Thoracic aorta (tissue), 2 donors: ENCODE measurements at regions not wholly inside any gene's neighbourhood (a gene's known extent, or its start where the extent isn't known, plus 50 kb on each side); places are given as distances from the start of the nearest gene placed in this dataset.
"Not testable (repeated sequence)": the region's sequence is repeated elsewhere in the genome, so short reads cannot be mapped to it uniquely, and the experiment has no call there.

ENCODE experiments used
- ATAC-seq: fragments of 150-250 bp; one replicate; pipeline ENCODE4 v1.8.0; 2017; ENCODE audit warnings: low read depth; ENCODE audit not compliant: insufficient number of reproducible peaks, low FRiP score
- DNase-seq: peaks from one replicate; pipeline ENCODE4 v3.0.0-alpha.2; 2020; ENCODE audit warnings: low spot score
- H3K27ac ChIP-seq, 2 donors: fragments of 200-600 bp; sonication (generic); 1 replicate in 1 of 2; 2 replicates in 1 of 2; pipeline ENCODE4 v1.5.1; 2016; ENCODE audit warnings: mild to moderate bottlenecking in 2 of 2, moderate library complexity in 2 of 2
- H3K27me3 ChIP-seq: fragments of 200-600 bp; sonication (generic); replicated peaks from 2 replicates; pipeline ENCODE4 v1.6.0; 2016; ENCODE audit warnings: mild to moderate bottlenecking; ENCODE audit not compliant: insufficient read depth
- H3K36me3 ChIP-seq: fragments of 200-600 bp; sonication (generic); one replicate; pipeline ENCODE4 v1.5.1; 2016
- H3K4me1 ChIP-seq, 2 donors: fragments of 200-600 bp; sonication (generic); 1 replicate in 1 of 2; 2 replicates in 1 of 2; pipeline versions ENCODE4 v1.5.1 to v1.6.0; 2016; ENCODE audit warnings: low read depth in 2 of 2, mild to moderate bottlenecking in 1 of 2; ENCODE audit not compliant: control insufficient read depth in 1 of 2
- H3K4me3 ChIP-seq: fragments of 200-600 bp; sonication (generic); 2 replicates; pipeline ENCODE4 v1.5.1; 2016; ENCODE audit warnings: mild to moderate bottlenecking
- H3K9me3 ChIP-seq: fragments of 200-600 bp; sonication (generic); 2 replicates; pipeline ENCODE4 v1.5.1; 2016
- TF ChIP-seq, protein P1 (sequence below): fragments of 200-600 bp; sonication (generic); IDR thresholded peaks from one replicate; pipeline ENCODE4 v1.5.1; 2019; ENCODE audit warnings: antibody characterized with exemption

DNA sequence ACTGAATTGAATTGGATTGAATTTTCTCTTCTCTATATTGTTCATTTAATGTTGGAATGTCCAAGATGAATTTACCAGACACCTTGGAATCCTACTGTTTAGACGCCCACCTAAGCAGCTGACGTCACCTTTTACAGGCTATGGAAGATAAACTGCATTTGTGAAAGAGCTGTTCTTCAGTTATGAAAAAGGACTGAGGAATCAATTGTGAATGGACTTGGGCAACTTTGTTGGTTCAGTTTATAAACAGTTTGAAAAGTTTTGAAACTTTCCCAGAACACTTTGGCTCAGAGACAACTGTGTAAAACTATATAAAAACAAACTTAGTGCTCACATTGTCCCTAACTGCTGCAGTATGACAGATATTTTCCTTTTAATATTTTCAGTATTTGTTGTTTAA lies 590.8 kb upstream of the SPRY2 start:
- no peak overlapping the region for H3K4me3 ChIP-seq
- no peaks in the 10 kb centered on the region for H3K36me3 ChIP-seq
- ATAC-seq (no peak), DNase-seq (no peak)
- TF ChIP-seq, protein P1, sequence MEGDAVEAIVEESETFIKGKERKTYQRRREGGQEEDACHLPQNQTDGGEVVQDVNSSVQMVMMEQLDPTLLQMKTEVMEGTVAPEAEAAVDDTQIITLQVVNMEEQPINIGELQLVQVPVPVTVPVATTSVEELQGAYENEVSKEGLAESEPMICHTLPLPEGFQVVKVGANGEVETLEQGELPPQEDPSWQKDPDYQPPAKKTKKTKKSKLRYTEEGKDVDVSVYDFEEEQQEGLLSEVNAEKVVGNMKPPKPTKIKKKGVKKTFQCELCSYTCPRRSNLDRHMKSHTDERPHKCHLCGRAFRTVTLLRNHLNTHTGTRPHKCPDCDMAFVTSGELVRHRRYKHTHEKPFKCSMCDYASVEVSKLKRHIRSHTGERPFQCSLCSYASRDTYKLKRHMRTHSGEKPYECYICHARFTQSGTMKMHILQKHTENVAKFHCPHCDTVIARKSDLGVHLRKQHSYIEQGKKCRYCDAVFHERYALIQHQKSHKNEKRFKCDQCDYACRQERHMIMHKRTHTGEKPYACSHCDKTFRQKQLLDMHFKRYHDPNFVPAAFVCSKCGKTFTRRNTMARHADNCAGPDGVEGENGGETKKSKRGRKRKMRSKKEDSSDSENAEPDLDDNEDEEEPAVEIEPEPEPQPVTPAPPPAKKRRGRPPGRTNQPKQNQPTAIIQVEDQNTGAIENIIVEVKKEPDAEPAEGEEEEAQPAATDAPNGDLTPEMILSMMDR: no peak
- no peaks in the 10 kb centered on the region for H3K9me3 ChIP-seq
- no peaks in the 10 kb centered on the region for H3K27me3 ChIP-seq
- no peaks in the 10 kb centered on the region for H3K4me1 ChIP-seq
- no peak overlapping the region for H3K27ac ChIP-seq

DNA sequence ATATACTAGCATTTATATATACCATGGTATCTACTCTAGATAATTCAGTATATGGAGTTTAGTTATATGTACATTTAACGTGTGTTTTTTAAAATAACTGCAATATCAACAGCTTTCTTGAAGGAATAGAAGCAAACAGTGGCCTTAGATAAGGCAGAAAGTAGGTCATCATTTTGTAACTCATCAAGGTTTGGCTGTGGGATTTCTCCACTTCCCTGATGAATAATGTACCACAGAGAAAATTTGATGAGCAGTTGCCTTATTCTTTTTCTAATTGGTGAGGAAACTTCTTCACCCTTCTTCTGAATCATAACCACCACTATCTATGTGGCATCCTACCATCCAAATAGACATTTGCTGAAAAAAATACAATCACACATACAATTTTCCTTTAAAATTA lies 590.2 kb upstream of the SPRY2 start:
- Histone ChIP-seq H3K9me3 (no peaks in the 10 kb centered on the region), H3K27me3 (no peaks in the 10 kb centered on the region), H3K27ac (no peak overlapping the region), H3K4me1 (no peaks in the 10 kb centered on the region), H3K4me3 (no peak overlapping the region), H3K36me3 (no peaks in the 10 kb centered on the region)
- ATAC-seq: no peak
- DNase-seq: no peak
- TF ChIP-seq, protein P1: no peak

DNA sequence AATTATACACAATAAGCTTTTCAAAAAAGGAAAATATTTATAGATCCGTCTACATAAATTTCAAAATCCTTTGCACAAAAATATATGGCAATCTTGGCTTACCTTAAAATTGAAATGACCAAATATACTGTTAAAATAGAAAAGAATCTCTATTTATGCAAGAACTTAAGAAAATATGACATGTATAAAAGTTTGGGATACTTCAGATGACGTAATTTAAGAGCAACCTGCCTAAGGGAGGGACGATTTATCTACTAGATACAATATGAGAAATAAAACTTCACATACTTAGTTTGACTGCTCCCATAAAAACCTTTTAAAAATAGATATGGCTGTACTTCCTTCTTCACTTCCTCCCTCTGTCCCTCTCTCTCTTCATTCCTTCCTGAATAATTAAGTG lies 587.3 kb upstream of the SPRY2 start:
- H3K27me3 ChIP-seq: no peaks in the 10 kb centered on the region
- H3K9me3 ChIP-seq: no peaks in the 10 kb centered on the region
- no peaks in the 10 kb centered on the region for H3K4me1 ChIP-seq
- no peak overlapping the region for H3K4me3 ChIP-seq
- DNase-seq (no peak), ATAC-seq (no peak)
- H3K27ac ChIP-seq: no peak overlapping the region
- H3K36me3 ChIP-seq: no peaks in the 10 kb centered on the region
- TF ChIP-seq, protein P1: no peak

DNA sequence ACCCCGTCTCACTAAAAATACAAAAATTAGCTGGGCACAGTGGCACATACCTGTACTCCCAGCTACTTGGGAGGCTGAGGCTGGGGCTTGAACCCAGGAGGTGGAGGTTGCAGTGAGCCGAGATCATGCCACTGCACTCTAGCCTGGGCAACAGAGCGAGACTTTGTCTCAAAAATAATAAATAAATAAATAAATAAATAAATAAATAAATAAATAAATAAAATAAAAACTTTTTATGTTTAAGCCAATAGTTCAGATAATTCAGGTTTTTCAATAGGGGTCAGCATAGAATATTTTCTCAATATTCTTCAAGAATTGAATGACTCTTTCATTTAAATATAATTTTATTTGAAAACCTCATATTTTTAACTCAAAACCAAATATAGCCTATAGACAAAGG lies 585.1 kb upstream of the SPRY2 start:
- ATAC-seq, H3K4me3 ChIP-seq, H3K4me1 ChIP-seq, H3K36me3 ChIP-seq, H3K27me3 ChIP-seq, H3K9me3 ChIP-seq, H3K27ac ChIP-seq, DNase-seq: not testable (repeated sequence)

DNA sequence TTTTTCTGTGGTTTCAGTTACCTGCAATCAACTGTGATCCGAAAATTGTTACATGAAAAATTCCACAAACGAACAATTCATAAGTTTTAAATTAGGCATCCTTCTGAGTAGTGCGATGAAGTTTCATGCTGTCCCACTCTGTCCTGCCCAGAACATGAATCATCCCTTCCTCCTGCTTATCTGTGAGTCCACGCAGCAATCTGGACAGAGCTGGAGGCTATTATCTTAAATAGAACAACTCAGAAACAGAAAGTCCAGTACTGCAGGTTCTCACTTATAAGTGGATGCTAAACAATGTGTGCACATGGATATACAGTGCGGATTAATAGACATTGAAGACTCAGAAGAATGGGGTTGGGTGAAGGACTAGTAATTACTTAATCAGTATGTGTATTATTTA lies 583.7 kb upstream of the SPRY2 start:
- no peaks in the 10 kb centered on the region for H3K27me3 ChIP-seq
- no peaks in the 10 kb centered on the region for H3K9me3 ChIP-seq
- no peak for ATAC-seq
- no peak for DNase-seq
- no peak overlapping the region for H3K27ac ChIP-seq
- H3K4me3 ChIP-seq: no peak overlapping the region
- H3K4me1 ChIP-seq: no peaks in the 10 kb centered on the region
- H3K36me3 ChIP-seq: no peaks in the 10 kb centered on the region
- TF ChIP-seq, protein P1: no peak

DNA sequence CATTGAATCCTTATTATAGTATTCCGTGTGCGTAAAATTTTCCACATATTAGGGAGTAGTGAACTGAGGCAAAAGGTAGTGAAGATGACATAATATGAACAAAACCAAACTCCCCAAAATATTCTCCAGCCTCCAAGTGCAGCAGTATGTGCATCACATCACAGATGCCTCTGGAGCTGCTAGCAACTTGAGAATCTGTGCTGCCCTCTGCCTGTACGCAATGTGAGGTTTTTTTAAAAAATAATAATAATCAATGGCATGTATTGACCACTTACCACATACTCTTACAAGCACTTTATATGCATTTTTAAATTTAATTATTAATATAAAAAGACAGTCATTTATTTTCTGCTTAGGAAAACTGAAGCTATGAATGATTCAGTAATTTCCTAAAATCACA lies 583.0 kb upstream of the SPRY2 start:
- H3K36me3 ChIP-seq: no peaks in the 10 kb centered on the region
- ATAC-seq: no peak
- H3K27me3 ChIP-seq: no peaks in the 10 kb centered on the region
- no peak for DNase-seq
- no peak overlapping the region for H3K27ac ChIP-seq
- no peaks in the 10 kb centered on the region for H3K4me1 ChIP-seq
- TF ChIP-seq, protein P1: no peak
- H3K4me3 ChIP-seq: no peak overlapping the region
- no peaks in the 10 kb centered on the region for H3K9me3 ChIP-seq
